AML-193 (cell line): ENCODE measurements at regions not wholly inside any gene's neighbourhood (a gene's known extent, or its start where the extent isn't known, plus 50 kb on each side); places are given as distances from the start of the nearest gene placed in this dataset.

Experiments
- DNase-seq, 2 experiments: peaks; one replicate each; lab custom pipeline; 2025; lab: John Stamatoyannopoulos, UW

DNA sequence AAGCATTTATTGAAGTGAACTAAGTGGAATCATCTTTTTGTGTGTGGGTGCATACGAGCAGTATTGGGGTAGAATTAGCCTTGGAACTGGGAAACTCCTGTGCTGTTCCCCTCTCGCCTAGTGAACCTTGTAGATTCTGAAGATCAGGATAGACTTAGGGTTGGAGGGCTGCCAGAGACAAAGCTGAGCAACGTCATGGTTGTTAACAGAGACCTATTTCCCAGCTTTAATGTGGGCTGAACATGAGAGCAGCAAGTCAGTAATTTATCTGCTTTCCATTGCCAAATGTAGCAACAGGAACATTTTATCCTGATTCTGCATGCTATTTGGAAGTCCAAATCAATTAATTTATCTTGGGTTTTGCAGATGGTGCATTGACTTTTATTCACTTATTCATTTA, 246.6 kb downstream of the IL20RB start:
- no peak for DNase-seq

DNA sequence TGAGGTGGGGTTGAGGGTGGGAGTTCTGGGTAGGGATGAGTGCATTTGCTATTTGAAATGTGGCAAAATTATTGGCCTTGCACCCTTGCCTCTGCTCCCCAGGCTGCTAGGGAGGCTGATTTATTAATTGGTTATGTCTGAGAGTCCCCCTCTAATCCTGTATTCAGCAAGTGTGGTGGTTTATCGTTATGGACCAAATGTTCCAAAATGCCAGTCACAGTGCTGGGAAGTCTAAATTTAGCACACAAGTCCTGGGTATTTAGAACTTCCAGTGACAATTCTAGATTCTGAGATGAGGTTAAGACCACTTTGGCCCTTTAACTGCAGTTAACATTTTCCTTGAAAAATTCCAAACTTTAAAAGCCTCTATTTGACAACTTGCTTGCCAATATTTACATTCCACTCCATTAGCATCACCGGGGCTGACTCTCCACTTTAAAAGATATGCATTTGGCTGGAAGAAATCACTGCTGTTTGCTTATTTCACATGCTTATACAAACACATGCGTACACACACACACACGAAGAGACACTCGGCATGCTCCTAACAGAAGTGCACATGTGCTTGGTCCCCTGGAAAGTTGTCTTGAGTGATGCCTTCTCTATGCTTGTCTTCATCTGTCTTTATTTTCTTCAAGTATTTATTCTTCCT, 247.7 kb downstream of the IL20RB start:
- DNase-seq: no peak

DNA sequence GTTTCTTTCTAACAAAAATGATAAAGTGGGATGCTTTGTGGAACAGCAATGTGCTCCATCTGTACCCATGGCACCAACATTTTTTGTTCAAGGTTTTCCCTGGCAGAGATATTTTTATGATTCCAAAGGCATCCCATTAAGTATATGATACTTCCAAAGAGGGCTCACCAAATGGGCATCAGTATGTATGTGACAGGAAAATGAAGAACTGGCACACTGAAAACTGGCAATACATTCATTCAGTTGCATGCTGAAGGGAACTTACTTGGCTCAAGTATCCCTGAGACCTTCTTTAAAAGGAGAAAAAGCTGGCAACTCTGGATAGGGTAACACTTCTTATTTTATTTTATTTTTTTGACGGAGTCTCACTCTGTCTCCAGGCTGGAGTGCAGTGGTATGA, 249.8 kb downstream of the IL20RB start:
- DNase-seq: no peak

DNA sequence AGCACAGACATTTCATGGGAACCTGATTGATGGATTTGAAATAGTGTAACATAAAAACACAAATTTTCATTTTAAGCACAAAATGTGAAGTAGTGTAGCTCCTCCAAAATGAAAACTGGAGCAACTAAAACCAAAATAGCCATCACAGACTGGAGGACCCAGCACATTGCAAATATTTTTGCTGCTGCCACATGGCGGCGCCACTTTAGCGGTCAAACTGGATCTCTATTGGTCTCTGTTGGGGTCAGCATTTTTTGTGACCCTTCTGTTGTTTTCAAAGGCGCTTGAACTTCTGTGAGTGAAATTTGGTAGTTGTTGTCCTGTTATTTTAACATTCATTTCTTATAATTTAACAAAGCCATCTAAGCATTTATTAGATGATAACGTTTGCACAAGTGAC, 259.9 kb downstream of the IL20RB start:
- DNase-seq: peak in 1 of 2 experiments; percentile 3

DNA sequence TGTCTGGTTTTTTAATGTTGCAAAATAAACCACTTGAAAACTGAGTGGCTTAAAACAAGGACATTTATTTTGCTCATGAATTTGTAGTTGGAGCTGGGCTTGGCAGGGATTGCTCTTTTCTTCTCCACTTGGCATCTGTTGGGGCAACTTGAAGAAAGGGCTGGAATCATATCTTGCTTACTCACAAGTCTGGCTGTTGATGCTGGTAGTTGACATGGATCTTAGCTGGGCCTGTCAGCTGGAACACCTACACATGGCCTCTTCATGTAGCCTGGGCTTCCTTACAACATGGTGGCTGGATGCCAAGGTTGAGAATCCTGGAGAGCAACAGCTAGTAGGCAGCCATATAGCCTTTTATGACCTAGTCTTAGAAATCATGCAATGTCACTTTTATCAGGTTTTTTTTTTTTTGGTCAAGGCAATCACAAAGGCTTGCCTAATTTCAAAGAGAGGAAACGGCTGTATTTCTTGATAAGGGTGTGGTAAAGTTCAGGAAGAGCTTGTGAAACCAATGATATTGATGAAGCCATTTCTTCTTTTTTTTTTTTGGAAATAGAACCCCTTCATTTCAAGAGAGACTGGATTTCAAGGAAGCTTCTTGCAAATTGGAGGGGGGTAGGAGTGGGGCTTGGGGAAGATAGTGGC, 262.1 kb downstream of the IL20RB start:
- DNase-seq: no peak

DNA sequence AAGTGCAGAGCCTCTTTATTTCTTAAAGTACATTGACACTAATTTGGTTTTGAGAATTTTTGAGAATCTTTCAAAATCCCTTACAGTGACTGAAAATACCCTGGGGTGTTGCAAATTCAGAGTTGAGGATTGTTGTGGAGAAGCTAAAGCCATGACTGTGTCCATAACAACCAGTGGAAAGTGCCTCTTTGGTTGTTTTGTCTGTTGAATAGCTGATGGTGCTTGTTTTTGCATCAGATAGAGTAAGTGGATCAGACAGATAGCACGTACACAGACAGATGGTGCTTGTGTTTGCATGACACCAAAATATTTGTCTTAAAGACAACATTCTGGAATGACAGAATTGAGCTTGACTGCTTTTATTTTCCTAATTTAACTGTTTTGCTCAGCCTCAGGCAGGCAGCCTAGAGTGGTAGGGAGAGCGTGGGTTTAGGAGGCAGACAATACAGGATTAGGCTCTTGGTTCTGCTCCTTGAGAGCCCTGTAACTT, 265.0 kb downstream of the IL20RB start:
- DNase-seq: no peak

DNA sequence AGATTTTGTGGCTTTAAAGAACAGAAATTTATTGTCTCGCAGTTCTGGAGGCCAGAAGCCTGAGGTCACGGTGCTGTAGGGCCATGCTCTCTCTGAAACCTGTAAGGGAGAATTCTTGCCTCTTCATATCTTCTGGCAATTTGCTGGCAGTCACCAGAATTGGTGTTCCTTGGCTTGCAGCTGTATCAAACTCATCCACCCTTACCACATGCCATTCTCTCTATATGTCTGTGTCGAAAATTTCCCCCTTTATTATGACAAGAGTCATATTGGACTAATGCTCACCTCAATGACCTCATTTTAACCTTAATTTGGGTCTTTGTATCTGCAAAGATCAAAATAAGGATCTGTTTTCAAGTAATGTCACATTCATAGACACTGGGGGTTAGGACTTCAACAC, 266.7 kb downstream of the IL20RB start:
- no peak for DNase-seq

DNA sequence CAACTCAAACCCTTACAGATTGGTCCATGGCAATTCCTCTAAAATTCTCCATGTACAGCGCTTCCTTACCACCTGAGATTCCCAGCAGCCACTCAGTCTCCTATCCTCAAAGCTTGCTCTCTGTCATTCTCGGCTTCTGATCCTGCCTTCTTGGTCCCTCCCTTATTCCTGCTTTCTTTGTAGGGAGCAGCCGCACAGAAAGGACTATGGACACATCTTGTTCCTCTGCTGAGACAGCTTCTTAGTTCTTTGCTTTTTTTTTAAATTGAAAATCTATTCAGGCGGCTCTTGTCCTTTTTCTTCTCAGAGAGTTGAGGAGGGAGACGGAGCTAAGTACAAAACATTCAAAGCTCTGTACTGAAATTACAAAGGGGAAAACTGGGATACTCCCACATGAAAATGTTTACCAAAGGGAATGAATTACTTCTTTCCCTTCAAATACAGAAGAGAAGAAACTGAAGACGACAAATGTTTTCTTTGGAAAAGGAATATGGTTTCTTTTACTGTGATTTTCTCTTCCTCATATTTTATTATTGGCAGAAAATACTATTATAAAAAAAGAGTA, 285.1 kb downstream of the IL20RB start:
- DNase-seq: no peak

DNA sequence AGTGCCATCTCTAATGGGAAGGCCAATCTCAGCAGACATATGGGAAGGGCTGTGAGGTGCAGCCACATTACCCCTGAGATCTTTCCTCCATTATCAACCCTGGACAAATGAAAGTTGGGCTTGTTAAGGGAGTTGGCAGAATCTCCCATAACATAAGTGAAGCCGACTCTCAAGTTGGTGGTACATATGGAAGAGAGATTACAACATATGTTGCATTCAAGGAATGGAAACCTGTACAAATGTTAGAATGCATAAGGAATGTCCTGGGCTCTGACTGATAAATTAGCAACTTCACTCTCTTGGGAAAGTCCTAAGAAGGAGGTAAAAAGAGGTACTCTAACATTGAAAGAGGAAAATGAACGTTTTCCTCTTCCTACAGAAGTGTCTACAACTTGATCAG, 288.7 kb downstream of the IL20RB start:
- no peak for DNase-seq

DNA sequence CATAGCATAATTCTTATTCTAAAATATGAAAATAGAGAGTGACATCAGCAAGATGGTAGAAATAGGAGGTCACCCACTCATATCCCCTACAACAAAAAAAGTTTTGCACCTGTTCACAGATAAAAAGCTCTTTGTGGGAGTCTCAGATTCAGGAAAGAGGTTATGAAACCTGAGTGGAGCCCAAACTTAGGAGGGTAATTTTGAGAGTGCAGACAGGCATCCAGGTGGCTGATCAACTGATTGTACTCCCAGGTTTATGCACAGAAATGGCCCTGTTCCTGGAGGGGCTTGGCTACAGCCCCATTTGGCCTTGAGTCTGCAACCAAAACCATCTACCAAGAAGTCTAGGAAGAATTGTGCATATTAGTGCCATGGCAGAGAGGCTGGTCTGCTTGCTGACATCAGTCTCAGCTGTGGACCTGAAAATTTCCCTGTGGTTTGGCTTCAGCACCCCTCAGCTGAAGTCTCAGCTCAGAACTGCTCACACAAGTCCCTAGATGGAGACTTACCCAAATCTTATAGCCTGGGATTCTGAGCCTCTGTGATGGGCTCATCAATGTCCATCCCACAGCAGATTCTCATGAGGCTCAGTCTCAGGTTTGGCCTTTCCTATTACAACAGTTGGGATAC, 291.6 kb downstream of the IL20RB start:
- no peak for DNase-seq

DNA sequence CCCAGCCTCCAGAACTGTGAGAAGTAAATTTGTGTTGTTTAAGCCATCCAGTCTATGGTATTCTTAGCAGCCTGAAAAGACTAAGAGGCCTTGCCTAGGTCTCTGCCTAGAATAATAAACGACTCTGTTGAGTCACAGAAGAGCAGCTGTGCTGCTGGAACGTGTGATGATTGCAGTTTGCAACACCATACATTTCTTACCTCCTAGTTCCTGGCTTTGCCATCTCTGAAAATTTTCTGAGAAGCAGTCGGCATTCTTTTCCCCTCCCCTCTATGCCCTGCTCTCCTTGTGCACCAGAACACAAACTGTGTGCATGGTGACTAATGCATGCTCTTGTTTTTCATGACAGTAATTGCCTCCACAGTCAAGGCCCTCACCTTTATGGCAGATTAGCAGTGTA, 301.3 kb downstream of the IL20RB start:
- DNase-seq: no peak

DNA sequence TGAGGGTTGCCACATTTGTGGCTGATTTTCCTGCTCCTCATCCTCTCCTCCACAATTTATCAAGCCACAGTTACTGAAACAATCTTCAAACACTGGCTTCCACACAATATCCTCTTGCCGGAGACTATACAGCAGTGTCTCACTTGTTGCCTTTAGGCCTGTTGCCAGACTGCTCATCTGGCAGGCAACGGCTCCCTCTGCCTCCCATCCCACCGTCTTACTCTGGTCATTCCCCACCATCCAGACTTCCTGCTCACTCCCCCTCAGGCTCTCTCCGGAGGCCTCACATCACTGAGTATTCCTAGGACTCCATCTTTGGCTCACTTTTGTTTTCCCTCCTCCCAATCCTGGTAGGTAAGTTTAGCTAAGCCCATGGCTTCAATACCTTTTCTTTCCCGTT, 301.9 kb downstream of the IL20RB start:
- DNase-seq: no peak

DNA sequence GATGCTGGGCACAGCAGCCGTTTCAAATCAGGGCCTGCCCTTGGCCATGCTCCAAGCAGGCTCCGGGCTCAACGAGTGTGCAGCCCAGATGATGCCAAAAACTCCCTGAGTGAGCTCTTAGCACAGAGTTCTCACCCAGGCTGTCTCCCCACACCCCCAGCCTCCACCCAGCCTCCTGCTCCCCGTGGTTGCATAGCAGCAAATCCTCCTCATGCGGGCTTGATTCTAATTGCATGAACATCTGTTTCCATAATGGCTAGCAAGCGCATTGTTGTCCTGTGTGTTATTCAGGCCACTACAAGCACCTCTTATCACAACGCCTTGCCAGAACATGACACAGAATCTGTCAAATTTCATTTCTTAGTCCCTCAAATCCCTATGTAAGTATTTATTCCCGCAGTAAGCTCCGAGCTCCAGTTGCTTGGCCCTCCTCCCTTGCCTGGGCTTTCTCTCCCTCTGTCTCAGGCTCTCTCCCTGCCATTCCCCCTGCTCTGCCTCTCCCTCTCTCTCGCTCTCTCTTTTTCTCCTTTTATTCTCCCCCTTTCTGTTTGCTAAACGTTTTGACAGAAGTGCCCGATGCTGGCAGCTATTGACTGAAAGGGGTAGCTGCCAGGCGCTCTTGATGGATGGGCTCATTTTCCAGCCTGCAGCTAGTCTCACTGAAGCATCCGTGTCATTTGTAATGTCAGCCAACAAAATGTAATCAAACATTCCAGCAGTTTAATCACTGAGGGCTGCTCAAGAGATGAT, 306.5 kb downstream of the IL20RB start:
- no peak for DNase-seq

DNA sequence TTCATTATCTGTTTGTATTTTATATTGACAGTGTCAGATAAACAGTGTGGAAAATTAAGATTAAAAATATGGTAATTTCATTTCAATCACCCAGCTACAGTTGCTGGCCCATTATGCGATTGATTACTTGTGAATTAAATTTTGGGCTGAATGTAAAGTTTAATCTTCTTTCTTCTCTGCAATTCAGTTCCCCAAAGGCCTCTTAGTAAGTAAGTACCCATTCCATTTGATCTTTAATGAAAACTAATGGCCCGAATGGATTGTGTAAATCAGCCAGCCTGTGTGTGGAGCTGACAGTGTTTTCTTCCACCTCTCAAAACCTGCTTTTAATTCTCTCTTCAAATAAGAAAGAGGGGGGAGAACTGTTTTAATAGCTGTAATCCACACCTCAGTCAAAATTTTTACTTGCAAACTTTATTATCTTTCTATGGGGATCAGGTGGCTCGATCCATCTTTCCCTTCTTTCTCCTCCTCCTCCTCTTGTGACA, 307.1 kb downstream of the IL20RB start:
- DNase-seq: no peak

DNA sequence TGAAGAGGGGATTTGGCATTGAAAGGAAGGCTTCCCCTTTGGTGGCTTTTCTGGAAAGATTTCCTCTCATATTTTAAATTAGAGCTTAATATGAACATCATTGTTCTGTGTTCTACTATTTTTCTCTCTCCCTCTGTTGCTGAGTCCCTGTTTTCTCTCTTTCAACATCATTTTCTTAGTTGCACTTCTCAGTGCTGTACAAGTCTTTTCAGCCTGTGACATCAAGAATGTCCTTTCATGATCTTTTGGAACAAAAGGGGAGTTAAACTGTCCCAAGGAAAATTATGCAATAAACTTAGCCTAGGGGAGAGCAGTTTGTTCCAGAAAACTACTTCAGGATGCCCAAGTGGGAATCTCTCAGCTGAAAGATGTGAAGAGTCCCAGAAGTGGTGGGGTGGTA, 325.1 kb downstream of the IL20RB start:
- DNase-seq: no peak

DNA sequence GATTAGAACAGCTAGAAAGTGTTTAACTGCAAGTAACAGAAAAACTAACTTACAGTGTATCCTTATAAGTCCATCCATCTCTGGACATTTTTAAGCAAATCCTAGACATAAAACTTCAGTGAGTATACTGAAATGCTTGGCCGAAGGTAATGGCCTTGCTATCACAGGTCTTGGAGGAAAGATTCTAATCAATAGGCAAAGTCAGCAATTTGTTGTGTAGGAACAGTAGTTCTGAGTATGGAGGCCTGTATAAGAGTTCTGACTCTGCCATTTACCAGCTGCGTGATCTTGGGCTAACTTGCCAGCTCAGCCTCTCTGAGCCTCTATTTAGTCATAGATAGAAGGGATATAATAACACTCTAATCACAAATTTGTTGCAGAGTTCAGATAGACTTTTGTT, 328.1 kb downstream of the IL20RB start:
- no peak for DNase-seq

DNA sequence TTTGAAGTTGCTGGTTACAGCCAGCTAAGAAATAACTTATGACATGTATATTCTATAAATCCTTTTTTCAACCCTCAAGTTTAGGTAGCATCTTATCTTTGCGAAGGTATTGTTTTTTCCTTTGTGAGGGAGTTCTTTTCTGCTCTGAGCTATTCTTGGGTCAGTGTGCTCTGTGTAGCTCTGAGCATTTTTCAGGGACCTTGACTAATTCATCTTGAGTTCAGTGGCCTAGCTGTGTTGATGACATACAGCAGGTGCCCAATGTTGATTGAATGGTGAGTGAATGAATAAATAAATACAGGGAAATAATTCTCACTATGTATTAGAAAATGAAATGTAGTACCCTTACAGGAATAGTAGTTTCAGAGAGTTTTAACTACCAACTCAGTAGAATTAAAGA, 335.3 kb downstream of the IL20RB start:
- no peak for DNase-seq

DNA sequence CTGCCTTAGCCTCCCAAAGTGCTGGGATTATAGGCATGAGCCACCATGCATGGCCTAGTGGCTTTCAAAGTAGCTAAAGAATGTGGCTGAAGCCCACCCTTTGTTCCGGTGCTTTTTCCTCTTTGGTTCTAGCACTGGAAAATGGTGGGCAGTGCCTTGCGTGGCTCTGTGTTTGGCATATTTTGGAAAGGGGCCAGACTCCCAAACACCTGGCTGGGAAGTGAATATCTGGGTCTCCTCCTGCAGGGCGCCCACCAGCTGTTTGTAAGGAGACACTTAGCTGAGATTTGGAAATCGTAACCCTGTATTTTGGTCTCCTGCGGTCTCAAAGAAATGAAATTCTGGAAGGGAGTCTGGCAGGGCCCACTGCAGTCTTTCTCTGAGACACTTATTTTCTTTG, 336.4 kb downstream of the IL20RB start:
- no peak for DNase-seq

DNA sequence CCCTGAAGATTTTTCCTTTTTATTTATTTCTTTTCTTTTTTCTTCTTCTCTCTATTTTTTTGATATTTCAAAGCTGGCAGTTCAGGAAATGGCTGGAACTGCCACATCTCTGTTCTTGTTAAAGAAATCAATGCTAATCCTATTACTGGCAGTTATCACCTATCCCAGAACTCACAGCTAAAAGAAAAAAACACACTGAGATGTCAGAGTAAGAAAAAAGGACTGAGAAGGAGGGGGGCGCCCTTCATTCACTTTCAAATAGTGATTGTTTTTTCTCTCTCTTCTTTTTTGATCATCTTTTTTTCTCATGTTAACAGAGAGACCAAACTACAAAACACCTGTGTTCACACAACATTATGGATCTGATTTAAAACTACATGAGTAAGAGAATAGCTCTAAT, 337.1 kb downstream of the IL20RB start:
- no peak for DNase-seq

DNA sequence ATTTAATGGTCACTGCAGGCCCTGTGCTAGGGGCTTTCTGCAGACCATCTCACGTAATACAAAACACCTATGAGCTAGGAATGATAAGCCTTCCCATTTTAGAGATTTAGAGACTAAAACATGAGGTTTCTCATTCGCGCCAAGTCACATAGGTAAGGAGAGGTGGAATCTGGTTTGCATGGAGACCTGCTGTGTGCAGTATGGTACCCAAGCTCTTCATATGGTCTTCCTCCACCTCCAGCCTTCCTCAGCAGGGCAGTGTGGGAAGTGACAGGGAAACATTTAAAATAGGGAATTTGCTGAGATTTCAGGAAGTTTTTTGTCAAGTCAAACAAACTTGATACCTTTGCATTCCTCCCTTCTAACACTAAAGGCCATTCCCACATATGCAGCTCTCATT, 337.6 kb downstream of the IL20RB start:
- DNase-seq: no peak

DNA sequence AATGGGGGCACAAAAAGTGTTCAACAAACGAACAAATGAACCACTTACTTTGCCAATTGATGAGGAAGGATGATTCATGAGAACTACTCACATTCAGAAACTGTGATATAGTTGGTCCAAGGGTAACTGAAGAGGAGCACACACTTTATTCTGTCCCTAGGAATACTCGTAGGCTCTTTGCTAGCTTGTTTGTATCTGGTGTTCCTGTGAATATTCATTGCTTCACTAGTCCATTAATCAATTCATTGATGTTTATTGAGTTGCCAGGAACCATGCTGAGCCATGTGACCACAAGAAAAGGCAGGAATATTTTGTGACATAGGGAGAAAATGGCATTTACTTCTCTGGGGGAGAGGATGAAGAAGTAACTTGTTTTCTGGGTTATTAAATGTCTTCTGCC, 338.3 kb downstream of the IL20RB start:
- no peak for DNase-seq

DNA sequence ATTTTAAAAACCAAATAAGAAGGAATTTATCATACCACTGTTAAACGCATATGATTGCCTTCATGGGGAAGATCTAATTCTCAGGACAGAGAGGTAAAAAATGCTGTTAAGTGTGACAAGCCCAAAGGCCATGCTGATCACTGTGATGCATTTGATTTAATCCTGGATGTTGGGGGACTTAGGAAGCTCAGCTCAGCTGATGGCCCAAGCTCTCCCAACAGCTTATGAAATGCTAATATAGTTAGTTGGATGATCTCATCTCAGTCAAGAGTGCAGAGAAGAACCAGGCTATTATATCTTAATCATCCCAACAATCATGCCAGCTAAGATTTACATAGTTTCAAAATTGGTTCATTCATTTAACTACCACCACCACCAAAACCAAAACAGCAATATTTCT, 340.0 kb downstream of the IL20RB start:
- DNase-seq: no peak
